Keratinocyte (primary cell): ENCODE measurements at regions not wholly inside any gene's neighbourhood (a gene's known extent, or its start where the extent isn't known, plus 50 kb on each side); places are given as distances from the start of the nearest gene placed in this dataset.

ENCODE experiments used
- CTCF ChIP-seq, 3 experiments: IDR thresholded peaks in 1 of 3; conservative IDR thresholded peaks in 1 of 3; optimal IDR thresholded peaks in 1 of 3; 2 replicates in 2 of 3; 3 replicates in 1 of 3; pipeline versions ENCODE3 to v1.5.1; 2011; ENCODE audit warnings: low read length in 3 of 3, mild to moderate bottlenecking in 3 of 3, moderate library complexity in 2 of 3, control low read depth in 1 of 3, inconsistent platforms in 1 of 3; ENCODE audit not compliant: insufficient read depth in 2 of 3; ENCODE audit errors: extremely low read depth in 1 of 3
- EZH2 ChIP-seq: IDR thresholded peaks from one replicate; pipeline ENCODE4 v1.6.1; 2012; ENCODE audit warnings: inconsistent platforms, mild to moderate bottlenecking, low read length, moderate library complexity

DNA sequence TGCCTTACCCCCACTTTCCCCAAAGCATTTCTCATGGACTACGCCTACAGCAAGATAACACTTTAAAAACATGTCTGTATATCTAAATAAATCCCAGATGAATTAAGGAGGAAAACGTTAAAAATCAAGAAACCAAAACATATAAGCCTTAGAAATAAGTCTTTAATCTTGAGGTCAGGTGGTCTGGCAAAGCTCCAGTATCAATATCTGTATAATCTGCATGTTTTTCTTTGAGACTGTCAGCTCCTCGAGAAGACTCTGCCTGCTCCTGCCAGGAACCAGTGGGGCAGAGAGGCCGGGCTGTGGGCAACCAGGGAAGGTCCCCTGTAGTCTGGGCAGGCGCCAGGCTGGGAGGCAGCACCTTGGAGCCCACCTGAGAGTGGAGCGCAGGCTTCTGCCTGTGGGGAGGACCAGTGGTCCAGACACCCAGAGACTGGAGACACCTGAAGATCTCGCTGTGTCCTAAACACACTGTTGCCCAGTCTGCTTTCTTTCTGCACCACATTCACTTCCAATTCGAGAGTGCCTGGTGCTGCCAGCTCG, 291.0 kb upstream of the SOX11 start:
- no peak for TF ChIP-seq CTCF (optimal IDR thresholded peaks at IDR 0.05 in 1 of 3, IDR thresholded peaks at IDR 0.05 in 1 of 3, conservative IDR thresholded peaks at IDR 0.05 in 1 of 3; ENCODE audit: extremely low read depth in 1 of 3, insufficient read depth in 2 of 3, low read length in 3 of 3)
- no peak for TF ChIP-seq EZH2
